ENCODE measurements at regions not wholly inside any gene's neighbourhood (a gene's known extent, or its start where the extent isn't known, plus 50 kb on each side); places are given as distances from the start of the nearest gene placed in this dataset.

DNA sequence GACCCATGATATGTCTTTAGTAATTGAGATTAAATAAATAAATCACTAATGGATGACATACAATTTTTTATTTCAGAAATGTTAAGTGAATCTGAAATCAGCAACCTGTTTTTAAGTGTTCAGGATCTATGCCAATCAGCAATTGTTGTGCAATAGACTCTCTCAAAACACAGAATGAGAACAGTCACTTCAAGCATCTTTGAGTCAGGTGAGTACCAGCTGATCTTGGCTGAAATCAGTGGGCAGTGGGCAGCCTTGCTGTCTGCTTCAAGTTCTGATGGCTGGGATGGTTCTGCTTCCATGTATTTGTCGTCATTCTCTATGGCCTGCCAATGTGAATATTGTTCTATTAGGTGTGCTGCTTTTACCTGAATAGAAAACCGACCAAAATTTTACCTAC lies 82.3 kb upstream of the NRG3 start:
- Histone ChIP-seq H3K4me1 (no peaks in the 10 kb centered on the region), H3K27ac (no peak overlapping the region), H3K4me3 (no peak overlapping the region), H3K36me3 (no peaks in the 10 kb centered on the region), H3K27me3 (ENCODE audit: low read depth) (no peaks in the 10 kb centered on the region), H3K9me3 (no peaks in the 10 kb centered on the region)
- no peak for DNase-seq
- intact Hi-C loops (cut with DNase I): no loop called here
- no peak for ATAC-seq
- TF ChIP-seq, protein P1, sequence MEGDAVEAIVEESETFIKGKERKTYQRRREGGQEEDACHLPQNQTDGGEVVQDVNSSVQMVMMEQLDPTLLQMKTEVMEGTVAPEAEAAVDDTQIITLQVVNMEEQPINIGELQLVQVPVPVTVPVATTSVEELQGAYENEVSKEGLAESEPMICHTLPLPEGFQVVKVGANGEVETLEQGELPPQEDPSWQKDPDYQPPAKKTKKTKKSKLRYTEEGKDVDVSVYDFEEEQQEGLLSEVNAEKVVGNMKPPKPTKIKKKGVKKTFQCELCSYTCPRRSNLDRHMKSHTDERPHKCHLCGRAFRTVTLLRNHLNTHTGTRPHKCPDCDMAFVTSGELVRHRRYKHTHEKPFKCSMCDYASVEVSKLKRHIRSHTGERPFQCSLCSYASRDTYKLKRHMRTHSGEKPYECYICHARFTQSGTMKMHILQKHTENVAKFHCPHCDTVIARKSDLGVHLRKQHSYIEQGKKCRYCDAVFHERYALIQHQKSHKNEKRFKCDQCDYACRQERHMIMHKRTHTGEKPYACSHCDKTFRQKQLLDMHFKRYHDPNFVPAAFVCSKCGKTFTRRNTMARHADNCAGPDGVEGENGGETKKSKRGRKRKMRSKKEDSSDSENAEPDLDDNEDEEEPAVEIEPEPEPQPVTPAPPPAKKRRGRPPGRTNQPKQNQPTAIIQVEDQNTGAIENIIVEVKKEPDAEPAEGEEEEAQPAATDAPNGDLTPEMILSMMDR (IDR thresholded peaks at IDR 0.05): no peak

DNA sequence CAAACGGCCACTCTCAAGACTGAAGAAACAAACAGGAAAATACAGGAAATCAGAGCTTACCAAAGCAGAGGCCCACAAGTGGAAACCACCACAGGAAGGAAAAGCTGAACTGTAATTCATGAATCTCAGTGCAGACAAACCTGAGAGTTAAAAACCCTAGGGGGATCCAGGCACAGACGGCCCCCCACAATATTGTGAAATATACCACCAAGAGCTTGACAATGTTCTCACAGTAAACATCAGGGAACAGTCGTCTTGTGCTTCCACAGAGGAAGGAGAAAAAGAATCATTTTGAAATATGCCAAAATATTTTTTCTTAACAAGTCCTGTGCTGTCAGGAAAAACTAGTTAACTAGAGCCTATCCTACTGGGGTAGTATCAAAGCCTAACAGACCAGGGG lies 68.2 kb upstream of the NRG3 start:
- ATAC-seq: no peak

DNA sequence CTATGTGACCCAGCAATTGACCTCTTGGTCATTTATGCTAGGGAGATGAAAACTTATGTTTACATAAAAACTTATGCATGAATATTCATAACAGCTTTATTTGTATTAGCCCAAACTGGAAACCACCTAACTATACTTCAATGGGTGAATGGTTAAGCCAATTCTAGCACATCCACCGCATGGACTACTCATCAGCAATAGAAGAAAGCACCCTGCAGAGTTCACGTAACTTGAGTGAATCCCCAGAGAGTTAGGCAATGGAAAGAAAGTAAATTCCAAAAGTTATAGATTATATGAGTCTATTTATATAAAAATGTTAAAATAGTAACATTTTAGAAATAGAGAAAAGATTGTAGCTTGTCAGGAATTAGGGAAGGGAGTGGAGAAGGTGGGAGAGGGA lies 60.2 kb upstream of the NRG3 start:
- H3K4me1 ChIP-seq: no peaks in the 10 kb centered on the region
- intact Hi-C loops (cut with DNase I): no loop called here
- no peak overlapping the region for H3K27ac ChIP-seq
- H3K9me3 ChIP-seq: peaks cover 4% of the 10 kb centered on the region
- DNase-seq: no peak
- H3K36me3 ChIP-seq: no peaks in the 10 kb centered on the region
- no peak for ATAC-seq
- H3K4me3 ChIP-seq: no peak overlapping the region
- TF ChIP-seq, protein P1 (IDR thresholded peaks at IDR 0.05): no peak
- no peaks in the 10 kb centered on the region for H3K27me3 ChIP-seq (ENCODE audit: low read depth)

More for the DNA sequence above, 68.2 kb upstream of the NRG3 start:
- Histone ChIP-seq H3K4me3 (no peak overlapping the region), H3K4me1 (no peaks in the 10 kb centered on the region), H3K27me3 (ENCODE audit: low read depth) (no peaks in the 10 kb centered on the region), H3K9me3 (peaks cover 17% of the 10 kb centered on the region), H3K36me3 (no peaks in the 10 kb centered on the region), H3K27ac (no peak overlapping the region)
- no peak for DNase-seq
- TF ChIP-seq, protein P1 (IDR thresholded peaks at IDR 0.05): no peak
- intact Hi-C loops (cut with DNase I): no loop called here

DNA sequence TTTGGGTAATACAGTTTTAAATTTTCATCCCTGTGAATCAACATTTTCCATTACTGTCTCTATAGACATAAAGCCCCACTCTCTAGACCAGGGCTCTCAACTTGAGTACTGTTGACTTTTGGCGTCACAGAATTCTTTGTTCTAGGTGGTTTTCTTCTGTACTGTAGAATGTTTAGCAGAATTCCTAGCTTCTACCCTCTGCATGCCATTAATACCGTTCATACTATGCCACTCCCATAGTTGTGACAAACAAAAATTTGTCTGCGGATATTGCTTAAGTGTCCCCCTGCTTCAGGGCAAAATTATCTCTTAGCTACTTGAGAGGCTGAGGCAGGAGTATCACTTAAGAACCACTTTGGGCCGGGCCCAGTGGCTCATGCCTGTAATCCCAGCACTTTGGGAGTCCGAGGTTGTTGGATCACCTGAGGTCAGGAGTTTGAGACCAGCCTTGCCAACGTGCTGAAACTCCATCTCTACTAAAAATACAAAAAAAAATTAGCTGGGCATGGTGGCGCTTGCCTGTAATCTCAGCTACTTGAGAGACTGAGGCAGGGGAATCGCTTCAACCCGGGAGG lies 57.3 kb upstream of the NRG3 start:
- Histone ChIP-seq H3K9me3 (no peaks in the 10 kb centered on the region), H3K36me3 (no peaks in the 10 kb centered on the region), H3K27ac (no peak overlapping the region), H3K27me3 (ENCODE audit: low read depth) (no peaks in the 10 kb centered on the region), H3K4me1 (no peaks in the 10 kb centered on the region), H3K4me3 (no peak overlapping the region)
- DNase-seq: peak; percentile 52
- TF ChIP-seq, protein P1 (IDR thresholded peaks at IDR 0.05): no peak
- ATAC-seq: peak; percentile 95 to 96
- intact Hi-C loops (cut with DNase I): no loop called here

DNA sequence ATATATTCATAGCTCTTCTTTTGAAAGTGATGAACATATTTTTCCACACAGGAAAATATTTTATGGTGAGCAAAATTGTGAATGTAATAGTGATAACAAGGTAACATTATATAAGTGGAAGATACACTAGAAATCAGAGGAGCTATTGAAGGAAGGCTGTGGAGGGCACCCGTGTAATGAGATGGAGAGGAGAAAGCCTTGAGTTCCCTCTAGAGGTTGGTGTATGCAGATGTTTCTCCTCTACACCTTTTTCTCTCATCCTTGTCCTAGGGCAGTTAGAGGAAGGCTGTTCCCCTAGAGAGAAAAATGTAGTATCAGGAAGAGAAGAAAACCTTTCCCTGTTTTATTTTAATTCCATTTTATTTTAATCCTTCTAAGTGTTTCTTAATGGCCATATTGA lies 54.6 kb upstream of the NRG3 start:
- no peaks in the 10 kb centered on the region for H3K36me3 ChIP-seq
- TF ChIP-seq, protein P1 (IDR thresholded peaks at IDR 0.05): no peak
- H3K27ac ChIP-seq: no peak overlapping the region
- intact Hi-C loops (cut with DNase I): no loop called here
- no peaks in the 10 kb centered on the region for H3K4me1 ChIP-seq
- no peaks in the 10 kb centered on the region for H3K27me3 ChIP-seq (ENCODE audit: low read depth)
- no peak overlapping the region for H3K4me3 ChIP-seq
- peak; percentile 48 to 70 for ATAC-seq
- DNase-seq: no peak
- H3K9me3 ChIP-seq: no peaks in the 10 kb centered on the region

All from lower lobe of right lung (tissue), 2 donors.